Lower leg skin (tissue), 4 donors: ENCODE measurements at regions not wholly inside any gene's neighbourhood (a gene's known extent, or its start where the extent isn't known, plus 50 kb on each side); places are given as distances from the start of the nearest gene placed in this dataset.

Experiments used
- DNase-seq, 2 donors: peaks; one replicate each; pipeline ENCODE4 v3.0.0-alpha.2; 2019; ENCODE audit warnings: low spot score in 2 of 2
- H3K4me3 ChIP-seq: fragments of 200-600 bp; sonication (generic); 2 replicates; pipeline ENCODE4 v1.5.1; 2017; ENCODE audit warnings: mild to moderate bottlenecking, low read depth; ENCODE audit not compliant: poor library complexity, severe bottlenecking
- CTCF ChIP-seq, 3 donors: fragments of 450-650 bp; IDR thresholded peaks; one replicate each; pipeline ENCODE4 v1.5.1; 2016; ENCODE audit warnings: antibody characterized with exemption in 3 of 3, mild to moderate bottlenecking in 3 of 3, moderate library complexity in 2 of 3
- POLR2A ChIP-seq, 2 donors: fragments of 450-650 bp; IDR thresholded peaks; one replicate each; pipeline ENCODE4 v1.6.1; 2016 to 2017; ENCODE audit warnings: antibody characterized with exemption in 2 of 2, mild to moderate bottlenecking in 1 of 2, moderate library complexity in 1 of 2
- WGBS, 2 donors: methylation state at CpG; one replicate each; pipeline ENCODE4 v1.1.5; 2018; 5-methylcytosine and 5-hydroxymethylcytosine counted together
- intact Hi-C: fragments of 100-400 bp; cut with DNase I; formaldehyde crosslinking; loops from one replicate; pipeline ENCODE4 v1.15.0; 2023; ENCODE audit warnings: low total_unique reads

DNA sequence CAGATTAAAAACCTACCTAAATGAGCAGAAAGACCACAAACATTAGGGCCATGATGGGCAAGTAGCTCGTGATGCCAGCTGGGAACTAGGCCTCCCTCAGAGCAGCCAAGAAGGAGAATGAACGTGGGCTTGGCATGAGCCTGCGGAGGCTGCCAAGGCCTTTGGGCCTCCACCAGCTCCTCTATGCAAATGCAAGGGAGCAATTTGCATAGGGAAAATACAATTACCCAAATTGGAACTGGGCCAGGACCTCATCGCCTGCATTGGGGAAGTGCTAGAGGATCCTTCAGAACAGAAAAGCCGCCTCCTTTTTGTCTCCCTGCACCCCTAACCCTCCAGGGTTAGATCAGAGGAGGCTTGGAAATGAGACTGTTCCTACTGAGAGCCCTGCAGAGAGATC is 326.4 kb downstream of the SMAD2 start:
- TF ChIP-seq POLR2A (IDR thresholded peaks at IDR 0.05) (no peak), CTCF (IDR thresholded peaks at IDR 0.05) (no peak)
- intact Hi-C loops, result no loop called here
- WGBS, 2 donors, result 49 to 64% methylated on average over 5 of the region's 5 CpGs
- H3K4me3 ChIP-seq, result no peak overlapping the region
- DNase-seq, result no peak

DNA sequence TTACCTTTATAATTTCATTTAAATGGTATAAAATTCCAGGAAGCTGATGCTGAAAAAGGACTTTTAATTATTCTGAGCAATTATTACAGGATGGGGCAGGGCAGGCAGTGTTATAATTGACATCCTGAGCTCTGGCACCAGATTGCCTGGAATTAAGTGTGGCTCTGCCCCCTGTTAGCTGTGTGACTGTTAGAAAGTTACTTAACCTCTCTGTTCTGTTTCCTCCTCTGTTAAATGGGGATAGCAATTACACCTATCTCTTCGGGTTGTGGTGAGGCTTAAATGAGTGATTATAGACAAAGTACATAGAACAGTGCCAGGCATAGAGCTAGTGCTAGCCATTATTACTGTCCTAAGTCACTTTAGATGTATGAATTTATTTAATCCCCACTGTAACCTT is 327.3 kb downstream of the SMAD2 start:
- TF ChIP-seq CTCF (IDR thresholded peaks at IDR 0.05) (no peak), POLR2A (IDR thresholded peaks at IDR 0.05) (no peak)
- intact Hi-C loops, result no loop called here
- 81 to 83% methylated on average over 1 of the region's 1 CpG for WGBS, 2 donors
- no peak overlapping the region for H3K4me3 ChIP-seq
- no peak for DNase-seq

- intact Hi-C loops, result no loop called here
- peak in 1 of 2 donors; percentile 43 for DNase-seq
- TF ChIP-seq CTCF (IDR thresholded peaks at IDR 0.05) (no peak), POLR2A (IDR thresholded peaks at IDR 0.05) (no peak)
- no peak overlapping the region for H3K4me3 ChIP-seq
- 69 to 73% methylated on average over 11 of the region's 11 CpGs for WGBS, 2 donors
Observed at GRCh38 chr18:47602273-47602897, 328.1 kb downstream of the SMAD2 start.

DNA sequence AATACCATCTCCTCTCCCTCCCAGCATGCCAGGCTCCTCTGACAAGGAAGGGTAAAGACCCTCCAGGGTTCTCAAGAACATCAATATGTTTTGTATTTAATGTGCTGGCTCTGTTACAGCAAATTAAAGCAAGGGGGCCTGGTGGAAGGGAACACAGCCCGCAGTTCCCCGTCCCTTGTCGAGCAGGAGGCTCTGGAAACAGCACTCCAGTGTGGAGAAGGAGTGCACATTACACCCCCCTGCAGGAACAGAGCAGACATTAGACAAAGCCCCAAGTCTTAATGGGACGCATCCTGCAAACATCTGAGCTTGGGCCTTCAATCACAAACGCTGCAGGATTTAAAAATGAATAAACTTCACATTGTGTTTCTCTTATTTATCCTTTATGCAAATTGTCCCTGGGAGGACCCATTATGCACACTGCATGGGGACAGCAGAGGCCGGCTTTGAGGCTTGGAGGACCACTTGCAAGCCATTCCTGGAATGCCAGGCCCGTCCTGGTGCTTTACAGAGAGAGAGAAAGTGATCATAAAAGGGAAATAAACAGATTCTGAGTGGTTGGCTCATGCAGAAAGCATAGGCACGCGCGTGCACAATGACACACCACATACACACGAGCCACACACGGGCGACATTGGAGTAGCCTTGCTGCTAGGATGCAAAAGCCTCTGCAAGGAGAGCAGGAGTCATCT is 328.7 kb downstream of the SMAD2 start:
- intact Hi-C loops, result no loop called here
- DNase-seq, result peak in 1 of 2 donors; percentile 74
- TF ChIP-seq POLR2A (IDR thresholded peaks at IDR 0.05), result no peak
- no peak for TF ChIP-seq CTCF (IDR thresholded peaks at IDR 0.05)
- no peak overlapping the region for H3K4me3 ChIP-seq
- WGBS, 2 donors, result 52 to 54% methylated on average over 13 of the region's 13 CpGs

DNA sequence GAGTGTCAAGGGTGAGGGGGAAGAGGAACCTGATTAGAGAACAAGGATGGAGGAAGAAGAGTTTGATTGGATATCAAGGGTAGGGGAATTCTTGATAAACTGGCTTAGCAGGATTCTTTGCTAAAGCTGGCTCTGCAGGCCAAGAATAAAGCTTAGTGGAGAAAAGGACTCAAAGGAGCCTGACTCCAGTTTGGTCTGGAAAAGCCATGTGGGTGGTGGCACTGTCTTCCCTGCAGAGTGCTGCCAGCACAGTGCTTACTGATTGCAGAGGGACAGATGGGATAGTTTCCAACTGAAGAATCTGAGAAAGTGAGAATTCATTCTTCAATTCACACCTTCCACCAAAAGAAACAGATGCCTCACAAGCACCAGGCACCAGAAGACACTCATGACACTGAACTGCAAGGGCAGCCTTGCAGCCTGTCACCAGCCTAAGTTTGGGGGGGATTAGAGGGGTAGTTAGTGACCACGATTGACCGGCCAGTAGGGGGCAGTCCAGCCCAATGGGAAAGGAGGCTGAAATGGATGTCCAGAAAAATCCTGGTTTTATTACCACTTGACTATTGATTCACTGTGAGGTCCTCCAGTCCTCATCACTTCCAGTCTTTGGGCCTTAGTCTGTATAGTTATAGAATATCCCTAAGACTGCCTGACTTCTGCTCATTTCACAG is 334.5 kb downstream of the SMAD2 start:
- no peak overlapping the region for H3K4me3 ChIP-seq
- TF ChIP-seq CTCF (IDR thresholded peaks at IDR 0.05), result no peak
- TF ChIP-seq POLR2A (IDR thresholded peaks at IDR 0.05), result no peak
- intact Hi-C loops, result no loop called here
- DNase-seq, result peak in 1 of 2 donors; percentile 52
- 0% methylated on average over 2 of the region's 2 CpGs for WGBS, 2 donors
